WERI-Rb-1 (cell line): ENCODE measurements at regions not wholly inside any gene's neighbourhood (a gene's known extent, or its start where the extent isn't known, plus 50 kb on each side); places are given as distances from the start of the nearest gene placed in this dataset.

Source experiments
- DNase-seq: peaks from one replicate; pipeline ENCODE4 v3.0.0-alpha.2; 2020
- H3K27ac ChIP-seq: fragments of 250-450 bp; sonication (Bioruptor Pico); 2 replicates; pipeline ENCODE4 v1.5.1; 2020; ENCODE audit warnings: mild to moderate bottlenecking, moderate library complexity
- H3K27me3 ChIP-seq: fragments of 250-450 bp; sonication (Bioruptor Pico); 2 replicates; pipeline ENCODE4 v1.5.1; 2021; ENCODE audit warnings: mild to moderate bottlenecking, low read depth, moderate library complexity; ENCODE audit not compliant: insufficient read depth, severe bottlenecking
- H3K36me3 ChIP-seq: fragments of 250-450 bp; sonication (Bioruptor Pico); 2 replicates; pipeline ENCODE4 v1.5.1; 2020; ENCODE audit warnings: mild to moderate bottlenecking, moderate library complexity
- H3K4me3 ChIP-seq: 2 replicates; pipeline ENCODE4 v1.5.1; 2011; ENCODE audit warnings: low read depth, mild to moderate bottlenecking, control low read depth, low read length
- H3K9me3 ChIP-seq: fragments of 250-450 bp; sonication (Bioruptor Pico); 2 replicates; pipeline ENCODE4 v1.5.1; 2021; ENCODE audit warnings: mild to moderate bottlenecking, moderate library complexity; ENCODE audit not compliant: severe bottlenecking
- TF ChIP-seq, protein P1 (sequence below): IDR thresholded peaks from 2 replicates; pipeline ENCODE4 v1.5.1; 2011; ENCODE audit warnings: low read depth, mild to moderate bottlenecking, control low read depth, inconsistent platforms, low read length

DNA sequence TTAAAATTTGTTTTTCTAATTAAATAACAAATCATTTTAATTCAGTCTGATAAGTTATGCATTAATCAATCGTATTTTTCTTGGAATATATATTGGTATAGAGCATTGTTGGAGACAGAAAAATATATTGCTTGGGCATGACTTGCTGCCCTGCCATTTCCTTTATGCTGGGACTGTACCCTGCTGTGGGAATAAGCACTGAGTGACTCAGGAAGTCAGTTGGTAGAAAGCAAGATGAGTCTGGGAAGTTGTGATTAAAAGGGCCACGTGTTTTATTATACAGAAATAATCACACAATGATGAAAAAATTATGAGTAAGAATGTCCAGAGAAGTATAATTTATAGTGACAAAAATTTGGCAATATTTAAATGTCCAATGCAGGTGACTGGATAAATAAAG, 139.5 kb downstream of the KIF18A start:
- DNase-seq, result no peak
- Histone ChIP-seq H3K9me3 (no peaks in the 10 kb centered on the region), H3K36me3 (no peaks in the 10 kb centered on the region), H3K27ac (no peak overlapping the region), H3K4me3 (no peak overlapping the region), H3K27me3 (no peaks in the 10 kb centered on the region)
- TF ChIP-seq, protein P1, sequence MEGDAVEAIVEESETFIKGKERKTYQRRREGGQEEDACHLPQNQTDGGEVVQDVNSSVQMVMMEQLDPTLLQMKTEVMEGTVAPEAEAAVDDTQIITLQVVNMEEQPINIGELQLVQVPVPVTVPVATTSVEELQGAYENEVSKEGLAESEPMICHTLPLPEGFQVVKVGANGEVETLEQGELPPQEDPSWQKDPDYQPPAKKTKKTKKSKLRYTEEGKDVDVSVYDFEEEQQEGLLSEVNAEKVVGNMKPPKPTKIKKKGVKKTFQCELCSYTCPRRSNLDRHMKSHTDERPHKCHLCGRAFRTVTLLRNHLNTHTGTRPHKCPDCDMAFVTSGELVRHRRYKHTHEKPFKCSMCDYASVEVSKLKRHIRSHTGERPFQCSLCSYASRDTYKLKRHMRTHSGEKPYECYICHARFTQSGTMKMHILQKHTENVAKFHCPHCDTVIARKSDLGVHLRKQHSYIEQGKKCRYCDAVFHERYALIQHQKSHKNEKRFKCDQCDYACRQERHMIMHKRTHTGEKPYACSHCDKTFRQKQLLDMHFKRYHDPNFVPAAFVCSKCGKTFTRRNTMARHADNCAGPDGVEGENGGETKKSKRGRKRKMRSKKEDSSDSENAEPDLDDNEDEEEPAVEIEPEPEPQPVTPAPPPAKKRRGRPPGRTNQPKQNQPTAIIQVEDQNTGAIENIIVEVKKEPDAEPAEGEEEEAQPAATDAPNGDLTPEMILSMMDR, result no peak

DNA sequence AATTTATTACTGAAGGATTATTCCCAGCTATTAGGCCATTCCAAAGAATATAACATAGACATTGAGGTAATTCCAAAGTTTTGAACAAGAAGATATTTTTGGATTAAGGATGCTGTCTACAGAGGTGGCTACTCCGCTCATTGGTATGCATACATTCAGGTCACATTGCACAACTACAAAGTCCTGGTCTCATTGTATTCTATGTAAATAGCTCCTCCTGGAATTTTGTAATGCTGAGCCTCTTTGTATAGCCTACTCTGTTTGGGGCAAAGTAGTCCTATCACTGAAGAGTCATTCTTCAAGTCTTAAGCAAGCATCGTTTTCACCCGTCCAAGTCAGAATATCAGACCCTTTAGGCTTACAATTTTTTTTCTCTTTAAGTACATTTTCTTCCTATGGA, 142.4 kb downstream of the KIF18A start:
- H3K36me3 ChIP-seq, result no peaks in the 10 kb centered on the region
- no peak overlapping the region for H3K4me3 ChIP-seq
- no peak for DNase-seq
- no peaks in the 10 kb centered on the region for H3K27me3 ChIP-seq
- H3K9me3 ChIP-seq, result no peaks in the 10 kb centered on the region
- TF ChIP-seq, protein P1, result no peak
- H3K27ac ChIP-seq, result no peak overlapping the region

DNA sequence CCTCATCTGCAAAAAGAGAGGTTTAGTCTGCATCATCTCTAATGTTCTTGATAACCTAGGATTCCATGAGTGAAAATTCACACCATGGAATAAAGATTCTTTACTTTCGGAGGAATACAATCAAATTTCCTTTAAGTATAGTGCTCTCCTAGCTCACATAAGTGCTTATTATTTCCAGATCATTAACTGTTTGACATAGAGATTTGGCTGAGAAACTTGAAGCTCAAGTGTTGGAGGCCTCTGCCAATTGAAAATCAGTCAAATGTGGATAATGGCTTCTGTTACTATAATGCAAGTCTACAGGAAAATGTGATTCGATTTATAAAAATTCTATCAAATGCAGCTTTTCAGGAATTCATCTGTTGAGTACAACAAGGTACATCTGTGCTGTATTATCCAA, 144.6 kb downstream of the KIF18A start:
- TF ChIP-seq, protein P1, result no peak

DNA sequence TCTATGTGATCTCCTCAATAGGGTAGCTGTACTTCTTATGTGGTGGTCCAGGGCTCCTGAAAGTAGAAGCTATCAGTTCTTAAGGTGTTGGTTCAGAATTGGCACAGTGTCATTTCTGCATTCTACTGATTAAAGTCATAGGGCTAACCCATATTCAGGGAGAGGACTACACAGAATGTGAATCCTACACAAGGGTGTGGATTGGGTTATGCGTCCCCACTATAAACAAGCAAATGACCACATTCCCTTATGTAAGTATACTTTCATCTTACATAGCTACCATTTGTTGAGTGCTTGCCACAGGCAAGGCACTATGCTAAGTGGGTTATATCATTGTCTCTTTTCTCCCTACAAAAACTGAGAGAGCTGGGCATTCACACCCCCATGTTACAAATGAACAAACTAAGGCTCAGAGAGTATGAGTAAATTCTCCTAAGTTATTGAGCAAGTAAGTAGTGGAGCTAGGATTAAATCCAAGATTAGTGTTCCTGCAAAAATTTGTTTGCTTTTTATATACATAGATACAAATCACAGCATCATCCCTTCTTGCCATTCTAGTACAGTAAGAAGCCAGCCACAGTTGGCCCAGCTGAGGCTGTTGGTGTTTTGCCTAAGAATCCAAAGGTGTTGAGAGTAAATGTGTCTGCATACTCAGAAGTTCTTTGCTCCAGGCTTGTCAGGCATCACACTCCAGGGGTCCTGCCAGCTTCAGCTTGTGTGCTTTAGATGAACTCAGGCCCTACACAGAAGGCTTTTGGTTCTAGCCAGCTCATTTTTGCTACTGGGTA, 157.8 kb downstream of the KIF18A start:
- TF ChIP-seq, protein P1, result no peak
- Histone ChIP-seq H3K9me3 (no peaks in the 10 kb centered on the region), H3K27me3 (no peaks in the 10 kb centered on the region), H3K27ac (no peak overlapping the region), H3K36me3 (no peaks in the 10 kb centered on the region), H3K4me3 (no peak overlapping the region)
- DNase-seq, result no peak

More for the DNA sequence above, 144.6 kb downstream of the KIF18A start:
- H3K27ac ChIP-seq, result no peak overlapping the region
- DNase-seq, result no peak
- H3K9me3 ChIP-seq, result no peaks in the 10 kb centered on the region
- no peak overlapping the region for H3K4me3 ChIP-seq
- H3K36me3 ChIP-seq, result no peaks in the 10 kb centered on the region
- H3K27me3 ChIP-seq, result no peaks in the 10 kb centered on the region

DNA sequence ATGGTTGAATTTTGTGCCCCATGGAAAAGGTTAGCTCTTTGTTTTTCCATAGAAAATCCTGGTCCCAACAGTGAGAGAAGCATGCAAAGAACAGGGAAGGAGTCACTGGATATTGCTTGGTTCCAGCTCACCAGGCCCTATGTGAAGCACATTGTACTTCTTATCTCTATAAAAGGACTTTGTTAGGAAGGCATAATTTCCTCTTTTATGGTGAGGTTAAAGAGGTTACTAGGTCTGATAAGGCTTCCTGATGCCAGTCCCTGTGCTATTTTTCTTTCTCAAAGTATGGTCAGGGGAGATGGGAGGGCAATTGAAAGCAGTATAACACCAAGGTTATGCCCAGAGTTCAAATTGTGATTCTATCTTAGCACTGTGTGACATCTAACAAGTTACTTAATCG, 162.6 kb downstream of the KIF18A start:
- no peak for DNase-seq
- Histone ChIP-seq H3K27me3 (no peaks in the 10 kb centered on the region), H3K4me3 (no peak overlapping the region), H3K27ac (no peak overlapping the region), H3K9me3 (no peaks in the 10 kb centered on the region), H3K36me3 (no peaks in the 10 kb centered on the region)
- TF ChIP-seq, protein P1, result no peak

DNA sequence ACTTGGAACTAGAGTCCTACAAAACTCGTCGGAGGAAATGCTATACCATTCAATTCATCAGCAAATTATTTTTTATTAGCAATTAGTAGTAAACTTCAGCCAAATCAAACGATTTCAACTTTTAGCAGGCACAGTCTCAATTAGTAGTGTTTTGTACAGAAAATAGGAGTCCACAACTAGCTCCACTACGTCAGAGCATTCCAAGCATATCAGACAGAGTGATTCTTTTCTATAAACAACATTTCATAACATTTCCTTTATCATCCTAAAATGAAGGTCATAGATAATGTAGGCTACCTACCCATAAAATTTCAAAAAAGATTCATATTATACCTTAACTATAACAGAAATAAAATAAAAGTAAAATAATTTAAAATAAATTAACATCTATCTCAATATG, 169.9 kb downstream of the KIF18A start:
- no peak overlapping the region for H3K4me3 ChIP-seq
- no peak for DNase-seq
- H3K27me3 ChIP-seq, result no peaks in the 10 kb centered on the region
- H3K9me3 ChIP-seq, result peaks cover 5% of the 10 kb centered on the region
- TF ChIP-seq, protein P1, result no peak
- no peaks in the 10 kb centered on the region for H3K36me3 ChIP-seq
- H3K27ac ChIP-seq, result no peak overlapping the region
